SK-N-SH (cell line): ENCODE measurements at regions not wholly inside any gene's neighbourhood (a gene's known extent, or its start where the extent isn't known, plus 50 kb on each side); places are given as distances from the start of the nearest gene placed in this dataset.

Experiments used
- CTCF ChIA-PET: fragments of 300-600, 350-600 bp; formaldehyde crosslinking; extraction: SDS; loops from one replicate; lab custom pipeline; 2021; lab: Yijun Ruan, JAX
- POLR2A ChIA-PET: fragments of 350-600 bp; sonication (Branson Sonifier 250); formaldehyde crosslinking; extraction: SDS; loops from one replicate; lab custom pipeline; 2020; ENCODE audit warnings: antibody characterized with exemption, inconsistent platforms; lab: Yijun Ruan, JAX
- DNase-seq: peaks from one replicate; pipeline ENCODE4 v3.0.0; 2012
- H2AFZ ChIP-seq: fragments of 200-600 bp; sonication (generic); 2 replicates; pipeline ENCODE4 v1.8.1; 2016; ENCODE audit warnings: antibody characterized with exemption, mild to moderate bottlenecking, low read depth
- H3F3A ChIP-seq: fragments of 200-600 bp; sonication (generic); replicated peaks from 2 replicates; pipeline ENCODE3; 2016; ENCODE audit warnings: antibody characterized with exemption, mild to moderate bottlenecking; ENCODE audit not compliant: insufficient read depth
- H3K27ac ChIP-seq, 2 experiments: fragments of 200-500 bp in 1 of 2; fragments of 200-600 bp in 1 of 2; sonication (Bioruptor generic) in 1 of 2; sonication (generic), shearing (Covaris generic) in 1 of 2; 2 replicates each; pipeline versions ENCODE4 v1.5.1 to v1.6.1; 2014 to 2016; ENCODE audit warnings: low read depth in 2 of 2, inconsistent platforms in 1 of 2, low read length in 1 of 2, mild to moderate bottlenecking in 1 of 2, mixed read lengths in 1 of 2
- H3K27me3 ChIP-seq: fragments of 200-600 bp; sonication (generic), shearing (Covaris generic); 2 replicates; pipeline ENCODE4 v1.6.1; 2016; ENCODE audit warnings: mixed run types; ENCODE audit not compliant: insufficient read depth
- H3K36me3 ChIP-seq, 2 experiments: fragments of 200-500 bp in 1 of 2; fragments of 200-600 bp in 1 of 2; sonication (Bioruptor generic) in 1 of 2; sonication (generic) in 1 of 2; replicated peaks in 1 of 2; 2 replicates each; pipeline versions ENCODE3 to v1.5.1; 2014 to 2016; ENCODE audit warnings: low read length in 1 of 2, mild to moderate bottlenecking in 1 of 2; ENCODE audit not compliant: insufficient read depth in 2 of 2, control insufficient read depth in 1 of 2
- H3K4me1 ChIP-seq, 2 experiments: fragments of 200-500 bp in 1 of 2; fragments of 200-600 bp in 1 of 2; sonication (Bioruptor generic) in 1 of 2; sonication (generic), shearing (Covaris generic) in 1 of 2; 2 replicates each; pipeline versions ENCODE4 v1.5.1 to v1.6.1; 2014 to 2016; ENCODE audit warnings: low read depth in 1 of 2, low read length in 1 of 2, mixed run types in 1 of 2; ENCODE audit not compliant: insufficient read depth in 2 of 2, control insufficient read depth in 1 of 2
- H3K4me2 ChIP-seq: fragments of 200-600 bp; sonication (generic), shearing (Covaris generic); 2 replicates; pipeline ENCODE4 v1.6.1; 2017; ENCODE audit warnings: mixed run types
- H3K4me3 ChIP-seq, 2 experiments: fragments of 200-500 bp in 1 of 2; fragments of 200-600 bp in 1 of 2; sonication (Bioruptor generic) in 1 of 2; sonication (generic), shearing (Covaris generic) in 1 of 2; 2 replicates each; pipeline versions ENCODE4 v1.5.1 to v1.8.1; 2014 to 2016; ENCODE audit warnings: low read depth in 2 of 2, inconsistent platforms in 1 of 2, low read length in 1 of 2, mild to moderate bottlenecking in 1 of 2, mixed read lengths in 1 of 2, moderate library complexity in 1 of 2
- H3K79me2 ChIP-seq: fragments of 200-600 bp; sonication (generic); 2 replicates; pipeline ENCODE4 v1.8.1; 2017; ENCODE audit warnings: mild to moderate bottlenecking; ENCODE audit not compliant: insufficient read depth
- H3K9ac ChIP-seq: fragments of 200-600 bp; sonication (generic); 2 replicates; pipeline ENCODE4 v1.6.1; 2017; ENCODE audit warnings: mixed run types
- H3K9me2 ChIP-seq: fragments of 200-600 bp; sonication (generic); 2 replicates; pipeline ENCODE4 v1.6.1; 2017; ENCODE audit warnings: mixed run types
- H3K9me3 ChIP-seq: fragments of 200-600 bp; sonication (generic); 2 replicates; pipeline ENCODE4 v1.6.1; 2017; ENCODE audit warnings: mixed run types, mild to moderate bottlenecking, moderate library complexity
- H4K20me1 ChIP-seq: fragments of 200-600 bp; sonication (generic); 2 replicates; pipeline ENCODE4 v1.6.1; 2017; ENCODE audit warnings: mild to moderate bottlenecking, mixed run types; ENCODE audit not compliant: insufficient read depth
- EP300 ChIP-seq, 2 experiments: IDR thresholded peaks; 2 replicates each; pipeline versions ENCODE4 v1.4.0 to v1.6.1; 2012; ENCODE audit warnings: borderline replicate concordance in 1 of 2, low read depth in 1 of 2, low read length in 1 of 2
- FOXM1 ChIP-seq: IDR thresholded peaks from 2 replicates; pipeline ENCODE4 v1.4.0; 2012; ENCODE audit warnings: low read depth, mild to moderate bottlenecking
- GABPA ChIP-seq: IDR thresholded peaks from 2 replicates; pipeline ENCODE4 v1.4.0; 2012; ENCODE audit warnings: low read depth, mild to moderate bottlenecking
- GATA2 ChIP-seq: sonication (generic); formaldehyde crosslinking; IDR thresholded peaks from 2 replicates; pipeline ENCODE4 v1.5.0; 2020; ENCODE audit warnings: mild to moderate bottlenecking, missing genetic modification reagents
- IRF3 ChIP-seq: fragments of 150-350 bp; IDR thresholded peaks from 2 replicates; pipeline ENCODE4 v1.6.1; 2016; ENCODE audit warnings: mild to moderate bottlenecking, low read depth, low read length
- PBX3 ChIP-seq: IDR thresholded peaks from 2 replicates; pipeline ENCODE4; 2012
- REST ChIP-seq: IDR thresholded peaks from 2 replicates; pipeline ENCODE4 v1.6.1; 2012; ENCODE audit warnings: mild to moderate bottlenecking, low read depth, low read length, moderate library complexity
- SIN3A ChIP-seq: IDR thresholded peaks from 2 replicates; pipeline ENCODE4 v1.6.1; 2012; ENCODE audit warnings: low read depth, mild to moderate bottlenecking, low read length, moderate library complexity, borderline replicate concordance
- TAF1 ChIP-seq: IDR thresholded peaks from 2 replicates; pipeline ENCODE4 v1.6.1; 2012; ENCODE audit warnings: low read depth, mild to moderate bottlenecking, low read length, moderate library complexity, borderline replicate concordance
- TEAD4 ChIP-seq: IDR thresholded peaks from 2 replicates; pipeline ENCODE4 v1.4.0; 2012; ENCODE audit warnings: mild to moderate bottlenecking, borderline replicate concordance; ENCODE audit not compliant: insufficient read depth
- USF1 ChIP-seq: IDR thresholded peaks from 2 replicates; pipeline ENCODE4 v1.4.0; 2012; ENCODE audit warnings: low read depth, borderline replicate concordance
- USF2 ChIP-seq: fragments of 150-350 bp; IDR thresholded peaks from 2 replicates; pipeline ENCODE4 v1.6.1; 2017; ENCODE audit warnings: antibody characterized with exemption, low read length, low read depth, borderline replicate concordance
- YY1 ChIP-seq: IDR thresholded peaks from 2 replicates; pipeline ENCODE4 v1.4.0; 2012; ENCODE audit warnings: low read depth, mild to moderate bottlenecking
- WGBS: methylation state at CpG from one replicate; pipeline ENCODE4 v1.1.6; 2017; ENCODE audit warnings: low lambda C conversion rate; 5-methylcytosine and 5-hydroxymethylcytosine counted together

GRCh38 chr4:64975177-64975576 is 565.9 kb upstream of the TECRL start (continued):
- TF ChIP-seq REST = no peak
- TF ChIP-seq USF1 = no peak

- H3K79me2 ChIP-seq = no peaks in the 10 kb centered on the region
- DNase-seq = no peak
- H3K27me3 ChIP-seq = no peaks in the 10 kb centered on the region
- TF ChIP-seq TEAD4 = no peak
- TF ChIP-seq GATA2 = no peak
- no peak for TF ChIP-seq FOXM1
- no peak for TF ChIP-seq USF1
- TF ChIP-seq IRF3 = no peak
- TF ChIP-seq, all 33 proteins: peak for 0
- POLR2A ChIA-PET = no interaction called here
- H3K4me3 ChIP-seq = no peak overlapping the region
- no peaks in the 10 kb centered on the region for H3K9me3 ChIP-seq
- H3K9ac ChIP-seq = no peak overlapping the region
- no peaks in the 10 kb centered on the region for H4K20me1 ChIP-seq
- CTCF ChIA-PET = no interaction called here
- no peaks in the 10 kb centered on the region for H3K36me3 ChIP-seq
- H3K4me1 ChIP-seq = no peaks in the 10 kb centered on the region
- 6% methylated on average over 3 of the region's 3 CpGs for WGBS
- no peak overlapping the region for H3K4me2 ChIP-seq
- H2AFZ ChIP-seq = no peak overlapping the region
- no peaks in the 10 kb centered on the region for H3F3A ChIP-seq
- no peak overlapping the region for H3K27ac ChIP-seq
- H3K9me2 ChIP-seq = no peaks in the 10 kb centered on the region
Observed at GRCh38 chr4:64969081-64969480, 559.8 kb upstream of the TECRL start.

GRCh38 chr4:64967286-64967685 is 558.0 kb upstream of the TECRL start:
- Histone ChIP-seq H3K79me2 (no peaks in the 10 kb centered on the region), H3K4me2 (no peak overlapping the region), H3K9me2 (no peaks in the 10 kb centered on the region), H2AFZ (no peak overlapping the region), H3K27ac (no peak overlapping the region), H3F3A (no peaks in the 10 kb centered on the region), H3K9ac (no peak overlapping the region), H3K36me3 (no peaks in the 10 kb centered on the region), H4K20me1 (no peaks in the 10 kb centered on the region), H3K9me3 (no peaks in the 10 kb centered on the region), H3K4me1 (no peaks in the 10 kb centered on the region), H3K27me3 (no peaks in the 10 kb centered on the region), H3K4me3 (no peak overlapping the region)
- ChIA-PET POLR2A (no interaction called here), CTCF (no interaction called here)
- 3% methylated on average over 2 of the region's 2 CpGs for WGBS
- DNase-seq = no peak
- TF ChIP-seq USF1 (no peak), EP300 (IDR thresholded peaks at IDR 0.05; ENCODE audit: borderline replicate concordance in 1 of 2, low read depth in 1 of 2, low read length in 1 of 2) (no peak), SIN3A (no peak), FOXM1 (no peak), TAF1 (no peak), YY1 (no peak), GABPA (no peak), PBX3 (no peak), IRF3 (no peak), USF2 (no peak)
